Activated CD4-positive, alpha-beta memory T cell treated with anti-CD3 and anti-CD28 coated beads for 36 hours (primary cell): ENCODE measurements at regions not wholly inside any gene's neighbourhood (a gene's known extent, or its start where the extent isn't known, plus 50 kb on each side); places are given as distances from the start of the nearest gene placed in this dataset.

ENCODE experiments used
- CTCF ChIA-PET: fragments of 350-600 bp; sonication (Branson Sonifier 250); formaldehyde crosslinking; loops from one replicate; lab custom pipeline; 2021; ENCODE audit warnings: antibody characterized with exemption, inconsistent platforms; lab: Charles Lee
- POLR2A ChIA-PET: fragments of 350-600 bp; sonication (Branson Sonifier 250); formaldehyde crosslinking; loops from one replicate; lab custom pipeline; 2021; ENCODE audit warnings: antibody characterized with exemption; lab: Charles Lee
- DNase-seq: peaks from one replicate; pipeline ENCODE4 v3.0.0-alpha.2; 2020
- H3K27ac Mint-ChIP-seq: one replicate; pipeline ENCODE4 v1.8.0; 2021; ENCODE audit warnings: mixed read lengths
- H3K27me3 Mint-ChIP-seq: one replicate; pipeline ENCODE4 v1.8.0; 2021; ENCODE audit warnings: mixed read lengths
- H3K36me3 Mint-ChIP-seq: one replicate; pipeline ENCODE4 v1.8.0; 2021; ENCODE audit warnings: mixed read lengths
- H3K4me1 Mint-ChIP-seq: one replicate; pipeline ENCODE4 v1.8.0; 2021; ENCODE audit warnings: low read depth, mixed read lengths
- H3K4me3 Mint-ChIP-seq: one replicate; pipeline ENCODE4 v1.8.0; 2021; ENCODE audit warnings: mild to moderate bottlenecking, mixed read lengths
- H3K9me3 Mint-ChIP-seq: one replicate; pipeline ENCODE4 v1.8.0; 2021; ENCODE audit warnings: mixed read lengths
- intact Hi-C: fragments of 100-400 bp; cut with micrococcal nuclease; formaldehyde crosslinking; loops from one replicate; pipeline ENCODE4 v1.15.1; 2023

GRCh38 chr4:155602351-155603140 lies 64.1 kb upstream of the GUCY1A1 start:
- no peaks in the 10 kb centered on the region for H3K4me1 Mint-ChIP-seq
- H3K9me3 Mint-ChIP-seq, result no peaks in the 10 kb centered on the region
- intact Hi-C loops, result no loop called here
- CTCF ChIA-PET, result no interaction called here
- no peak overlapping the region for H3K27ac Mint-ChIP-seq
- H3K4me3 Mint-ChIP-seq, result no peak overlapping the region
- POLR2A ChIA-PET, result no interaction called here
- H3K27me3 Mint-ChIP-seq, result peaks cover 5% of the 10 kb centered on the region
- DNase-seq, result no peak
- H3K36me3 Mint-ChIP-seq, result no peaks in the 10 kb centered on the region

GRCh38 chr4:155600244-155600643 lies 66.4 kb upstream of the GUCY1A1 start:
- ChIA-PET POLR2A (no interaction called here), CTCF (no interaction called here)
- Mint-ChIP-seq H3K27ac (no peak overlapping the region), H3K4me3 (no peak overlapping the region), H3K36me3 (no peaks in the 10 kb centered on the region), H3K27me3 (peaks cover 5% of the 10 kb centered on the region), H3K9me3 (no peaks in the 10 kb centered on the region), H3K4me1 (no peaks in the 10 kb centered on the region)
- intact Hi-C loops, result no loop called here
- DNase-seq, result no peak

GRCh38 chr4:155599596-155599995 lies 67.1 kb upstream of the GUCY1A1 start:
- Mint-ChIP-seq H3K27me3 (peaks cover 5% of the 10 kb centered on the region), H3K9me3 (no peaks in the 10 kb centered on the region), H3K4me1 (no peaks in the 10 kb centered on the region), H3K36me3 (no peaks in the 10 kb centered on the region), H3K27ac (no peak overlapping the region), H3K4me3 (no peak overlapping the region)
- DNase-seq, result no peak
- ChIA-PET CTCF (no interaction called here), POLR2A (no interaction called here)
- intact Hi-C loops, result no loop called here

- Mint-ChIP-seq H3K36me3 (no peaks in the 10 kb centered on the region), H3K4me1 (no peaks in the 10 kb centered on the region), H3K4me3 (no peak overlapping the region), H3K27ac (no peak overlapping the region), H3K27me3 (peaks cover 4% of the 10 kb centered on the region), H3K9me3 (no peaks in the 10 kb centered on the region)
- DNase-seq, result no peak
- ChIA-PET CTCF (no interaction called here), POLR2A (no interaction called here)
- intact Hi-C loops, result no loop called here
Measured at GRCh38 chr4:155599085-155599484, 67.6 kb upstream of the GUCY1A1 start.

GRCh38 chr4:155597933-155598451 lies 68.7 kb upstream of the GUCY1A1 start:
- Mint-ChIP-seq H3K4me3 (no peak overlapping the region), H3K27me3 (peaks cover 3% of the 10 kb centered on the region), H3K9me3 (no peaks in the 10 kb centered on the region), H3K27ac (no peak overlapping the region), H3K4me1 (no peaks in the 10 kb centered on the region), H3K36me3 (no peaks in the 10 kb centered on the region)
- intact Hi-C loops, result no loop called here
- ChIA-PET POLR2A (no interaction called here), CTCF (interaction anchor here (0.6 kb wide), 1 partner anchor 18 kb away, joined by 3 read pairs; no protein-coding TSS in a partner anchor)
- no peak for DNase-seq

GRCh38 chr4:155597281-155597680 lies 69.4 kb upstream of the GUCY1A1 start:
- Mint-ChIP-seq H3K36me3 (no peaks in the 10 kb centered on the region), H3K9me3 (no peaks in the 10 kb centered on the region), H3K4me1 (no peaks in the 10 kb centered on the region), H3K27ac (no peak overlapping the region), H3K27me3 (peaks cover 3% of the 10 kb centered on the region), H3K4me3 (no peak overlapping the region)
- ChIA-PET CTCF (no interaction called here), POLR2A (no interaction called here)
- no peak for DNase-seq
- intact Hi-C loops, result no loop called here

GRCh38 chr4:155593793-155594192 lies 72.9 kb upstream of the GUCY1A1 start:
- H3K4me1 Mint-ChIP-seq, result no peaks in the 10 kb centered on the region
- H3K9me3 Mint-ChIP-seq, result no peaks in the 10 kb centered on the region
- H3K27me3 Mint-ChIP-seq, result peaks cover 8% of the 10 kb centered on the region
- intact Hi-C loops, result no loop called here
- no peak overlapping the region for H3K4me3 Mint-ChIP-seq
- ChIA-PET CTCF (interaction anchor here (0.7 kb wide), 1 partner anchor 905 kb away, joined by 3 read pairs; no protein-coding TSS in a partner anchor), POLR2A (no interaction called here)
- H3K27ac Mint-ChIP-seq, result no peak overlapping the region
- DNase-seq, result no peak
- H3K36me3 Mint-ChIP-seq, result no peaks in the 10 kb centered on the region

- no peaks in the 10 kb centered on the region for H3K4me1 Mint-ChIP-seq
- no peak overlapping the region for H3K27ac Mint-ChIP-seq
- no peak for DNase-seq
- POLR2A ChIA-PET, result no interaction called here
- H3K9me3 Mint-ChIP-seq, result no peaks in the 10 kb centered on the region
- no peak overlapping the region for H3K4me3 Mint-ChIP-seq
- intact Hi-C loops, result no loop called here
- CTCF ChIA-PET, result no interaction called here
- H3K27me3 Mint-ChIP-seq, result peaks cover 8% of the 10 kb centered on the region
- H3K36me3 Mint-ChIP-seq, result no peaks in the 10 kb centered on the region
Measured at GRCh38 chr4:155592938-155593297, 73.7 kb upstream of the GUCY1A1 start.

- peaks cover 5% of the 10 kb centered on the region for H3K27me3 Mint-ChIP-seq
- no peaks in the 10 kb centered on the region for H3K4me1 Mint-ChIP-seq
- CTCF ChIA-PET, result no interaction called here
- POLR2A ChIA-PET, result no interaction called here
- intact Hi-C loops, result no loop called here
- no peak for DNase-seq
- no peaks in the 10 kb centered on the region for H3K9me3 Mint-ChIP-seq
- H3K27ac Mint-ChIP-seq, result no peak overlapping the region
- H3K36me3 Mint-ChIP-seq, result no peaks in the 10 kb centered on the region
- no peak overlapping the region for H3K4me3 Mint-ChIP-seq
Measured at GRCh38 chr4:155592179-155592937, 74.3 kb upstream of the GUCY1A1 start.

- Mint-ChIP-seq H3K36me3 (no peaks in the 10 kb centered on the region), H3K27me3 (peaks cover 5% of the 10 kb centered on the region), H3K27ac (no peak overlapping the region), H3K9me3 (no peaks in the 10 kb centered on the region), H3K4me1 (no peaks in the 10 kb centered on the region), H3K4me3 (no peak overlapping the region)
- DNase-seq, result no peak
- CTCF ChIA-PET, result no interaction called here
- intact Hi-C loops, result no loop called here
- POLR2A ChIA-PET, result no interaction called here
Measured at GRCh38 chr4:155591738-155592143, 74.9 kb upstream of the GUCY1A1 start.

- no peaks in the 10 kb centered on the region for H3K36me3 Mint-ChIP-seq
- H3K9me3 Mint-ChIP-seq, result no peaks in the 10 kb centered on the region
- H3K4me1 Mint-ChIP-seq, result no peaks in the 10 kb centered on the region
- CTCF ChIA-PET, result no interaction called here
- H3K4me3 Mint-ChIP-seq, result no peak overlapping the region
- H3K27ac Mint-ChIP-seq, result no peak overlapping the region
- POLR2A ChIA-PET, result no interaction called here
- H3K27me3 Mint-ChIP-seq, result peaks cover 5% of the 10 kb centered on the region
- no peak for DNase-seq
- intact Hi-C loops, result no loop called here
Measured at GRCh38 chr4:155590796-155591585, 75.7 kb upstream of the GUCY1A1 start.

- peaks cover 2% of the 10 kb centered on the region for H3K4me1 Mint-ChIP-seq
- no peak for DNase-seq
- intact Hi-C loops, result no loop called here
- H3K4me3 Mint-ChIP-seq, result no peak overlapping the region
- H3K9me3 Mint-ChIP-seq, result no peaks in the 10 kb centered on the region
- no peak overlapping the region for H3K27ac Mint-ChIP-seq
- peaks cover 5% of the 10 kb centered on the region for H3K27me3 Mint-ChIP-seq
- POLR2A ChIA-PET, result no interaction called here
- H3K36me3 Mint-ChIP-seq, result no peaks in the 10 kb centered on the region
- CTCF ChIA-PET, result no interaction called here
Measured at GRCh38 chr4:155588437-155588836, 78.2 kb upstream of the GUCY1A1 start.
